Loucy (cell line): ENCODE measurements at regions not wholly inside any gene's neighbourhood (a gene's known extent, or its start where the extent isn't known, plus 50 kb on each side); places are given as distances from the start of the nearest gene placed in this dataset.

Source experiments
- EZH2phosphoT487 ChIP-seq: fragments of 200-600 bp; IDR thresholded peaks from 2 replicates; pipeline ENCODE4 v1.6.1; 2018; ENCODE audit warnings: antibody characterized with exemption, mild to moderate bottlenecking, moderate library complexity, borderline replicate concordance
- TF ChIP-seq, protein P1 (sequence below): fragments of 200-600 bp; sonication (generic); conservative IDR thresholded peaks from 2 replicates; pipeline ENCODE4 v1.5.1; 2014; ENCODE audit warnings: mild to moderate bottlenecking, antibody characterized with exemption, low read length

DNA sequence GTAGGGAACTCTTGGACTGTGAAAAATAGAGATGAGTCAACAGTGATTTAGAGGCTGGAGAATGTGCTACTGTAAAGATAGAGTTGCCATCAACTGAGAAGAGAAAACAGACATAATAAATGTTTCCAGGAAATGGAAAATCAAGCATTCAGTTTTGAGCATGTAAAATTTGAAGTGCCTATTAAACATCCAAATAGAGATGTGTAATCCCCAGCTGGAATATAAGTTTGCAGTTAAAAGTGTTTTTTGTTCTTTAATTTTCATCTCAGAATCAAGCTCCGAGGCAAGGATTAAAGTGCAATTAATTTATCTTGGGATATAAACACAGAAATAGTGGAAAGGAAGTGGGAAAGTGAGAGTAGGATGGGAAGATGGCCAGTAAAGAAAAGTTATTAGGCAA, 666.0 kb upstream of the RAG2 start:
- TF ChIP-seq, protein P1, sequence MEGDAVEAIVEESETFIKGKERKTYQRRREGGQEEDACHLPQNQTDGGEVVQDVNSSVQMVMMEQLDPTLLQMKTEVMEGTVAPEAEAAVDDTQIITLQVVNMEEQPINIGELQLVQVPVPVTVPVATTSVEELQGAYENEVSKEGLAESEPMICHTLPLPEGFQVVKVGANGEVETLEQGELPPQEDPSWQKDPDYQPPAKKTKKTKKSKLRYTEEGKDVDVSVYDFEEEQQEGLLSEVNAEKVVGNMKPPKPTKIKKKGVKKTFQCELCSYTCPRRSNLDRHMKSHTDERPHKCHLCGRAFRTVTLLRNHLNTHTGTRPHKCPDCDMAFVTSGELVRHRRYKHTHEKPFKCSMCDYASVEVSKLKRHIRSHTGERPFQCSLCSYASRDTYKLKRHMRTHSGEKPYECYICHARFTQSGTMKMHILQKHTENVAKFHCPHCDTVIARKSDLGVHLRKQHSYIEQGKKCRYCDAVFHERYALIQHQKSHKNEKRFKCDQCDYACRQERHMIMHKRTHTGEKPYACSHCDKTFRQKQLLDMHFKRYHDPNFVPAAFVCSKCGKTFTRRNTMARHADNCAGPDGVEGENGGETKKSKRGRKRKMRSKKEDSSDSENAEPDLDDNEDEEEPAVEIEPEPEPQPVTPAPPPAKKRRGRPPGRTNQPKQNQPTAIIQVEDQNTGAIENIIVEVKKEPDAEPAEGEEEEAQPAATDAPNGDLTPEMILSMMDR, result no peak
- no peak for TF ChIP-seq EZH2phosphoT487
